Kidney (tissue), 13 donors: ENCODE measurements at regions not wholly inside any gene's neighbourhood (a gene's known extent, or its start where the extent isn't known, plus 50 kb on each side); places are given as distances from the start of the nearest gene placed in this dataset.

Experiments used
- DNase-seq, 5 donors: peaks; one replicate each; pipeline ENCODE4 v3.0.0-alpha.2; 2013 to 2020
- FAIRE-seq: peaks from 2 replicates; lab custom pipeline; 2012; peaks lifted over from hg19 to GRCh38; lab: Jason Lieb, UNC
- H3K27ac ChIP-seq, 2 donors: one replicate each; pipeline ENCODE4 v1.7.0; 2013; ENCODE audit warnings: low read depth in 2 of 2, low read length in 2 of 2, inconsistent platforms in 1 of 2
- H3K27me3 ChIP-seq: one replicate; pipeline ENCODE4 v1.7.1; 2013; ENCODE audit warnings: low read length, inconsistent platforms; ENCODE audit not compliant: control insufficient read depth, insufficient read depth
- H3K36me3 ChIP-seq, 3 donors: one replicate each; pipeline versions ENCODE4 v1.7.0 to v1.7.1; 2013; ENCODE audit warnings: low read length in 3 of 3, control low read depth in 1 of 3, inconsistent platforms in 1 of 3; ENCODE audit not compliant: insufficient read depth in 3 of 3, control insufficient read depth in 2 of 3
- H3K4me1 ChIP-seq, 3 donors: one replicate each; pipeline versions ENCODE4 v1.7.0 to v1.7.1; 2013; ENCODE audit warnings: low read length in 3 of 3, inconsistent platforms in 1 of 3, low read depth in 1 of 3; ENCODE audit not compliant: control insufficient read depth in 2 of 3, insufficient read depth in 2 of 3
- H3K4me3 ChIP-seq, 3 donors: one replicate each; pipeline versions ENCODE4 v1.7.0 to v1.8.1; 2013; ENCODE audit warnings: low read length in 3 of 3, control low read depth in 1 of 3, inconsistent platforms in 1 of 3
- H3K9ac ChIP-seq, 3 donors: one replicate each; pipeline versions ENCODE4 v1.7.0 to v1.7.1; 2013; ENCODE audit warnings: low read length in 3 of 3, control low read depth in 1 of 3, inconsistent platforms in 1 of 3
- H3K9me3 ChIP-seq, 3 donors: one replicate each; pipeline versions ENCODE4 v1.7.0 to v1.7.1; 2013; ENCODE audit warnings: low read length in 3 of 3, control low read depth in 1 of 3, inconsistent platforms in 1 of 3; ENCODE audit not compliant: control insufficient read depth in 2 of 3, insufficient read depth in 1 of 3
- CTCF ChIP-seq: IDR thresholded peaks from 3 replicates; pipeline ENCODE4 v1.5.1; 2012; ENCODE audit warnings: mild to moderate bottlenecking, moderate library complexity, borderline replicate concordance; ENCODE audit not compliant: insufficient read depth; ENCODE audit errors: extremely low read depth
- intact Hi-C: fragments of 100-400 bp; cut with DNase I; formaldehyde crosslinking; loops from one replicate; pipeline ENCODE4 v1.11.1; 2022
- donor health status: control.
- donor health status: control.
- donor health status: control.
- donor health status: control.
- donor health status: control.
- donor health status: DM: yes; HTN: yes; CAD: no.
- donor health status: Normal renal cell carcinoma (clear cell type).

- Histone ChIP-seq H3K27me3 (no peaks in the 10 kb centered on the region), H3K9me3 (no peaks in the 10 kb centered on the region), H3K4me3 (no peak overlapping the region), H3K9ac (no peak overlapping the region), H3K27ac (no peak overlapping the region), H3K36me3 (no peaks in the 10 kb centered on the region), H3K4me1 (peaks cover 2 to 20% (median 6%) of the 10 kb centered on the region in 3 donors)
- no peak for FAIRE-seq
- intact Hi-C loops = no loop called here
- no peak for TF ChIP-seq CTCF
- peak in 1 of 5 donors; percentile 36 for DNase-seq
Observed at GRCh38 chr21:28252928-28253327, 739.7 kb downstream of the LTN1 start.

- FAIRE-seq (no peak), DNase-seq (no peak)
- no peak overlapping the region for H3K4me3 ChIP-seq
- H3K27me3 ChIP-seq = no peaks in the 10 kb centered on the region
- no peak for TF ChIP-seq CTCF
- H3K9ac ChIP-seq = no peak overlapping the region
- no peaks in the 10 kb centered on the region for H3K9me3 ChIP-seq
- H3K36me3 ChIP-seq = no peaks in the 10 kb centered on the region
- intact Hi-C loops = no loop called here
- H3K27ac ChIP-seq = no peak overlapping the region
- H3K4me1 ChIP-seq = peaks cover 0 to 16% (median 0%) of the 10 kb centered on the region in 3 donors
Observed at GRCh38 chr21:28250946-28251345, 741.7 kb downstream of the LTN1 start.

GRCh38 chr21:28247454-28248020 is 745.1 kb downstream of the LTN1 start:
- Histone ChIP-seq H3K9me3 (no peaks in the 10 kb centered on the region), H3K9ac (no peak overlapping the region), H3K27ac (peak overlapping the region in 1 of 2 donors; percentile 73), H3K27me3 (no peaks in the 10 kb centered on the region), H3K4me1 (peaks cover 0 to 16% (median 0%) of the 10 kb centered on the region in 3 donors), H3K36me3 (no peaks in the 10 kb centered on the region), H3K4me3 (no peak overlapping the region)
- intact Hi-C loops = no loop called here
- no peak for TF ChIP-seq CTCF
- FAIRE-seq (peak; percentile 97), DNase-seq (peak in 2 of 5 donors; percentile 81 to 89)

GRCh38 chr21:28240586-28240985 is 752.1 kb downstream of the LTN1 start:
- H3K9me3 ChIP-seq = no peaks in the 10 kb centered on the region
- intact Hi-C loops = no loop called here
- no peak overlapping the region for H3K9ac ChIP-seq
- H3K27me3 ChIP-seq = no peaks in the 10 kb centered on the region
- no peak overlapping the region for H3K27ac ChIP-seq
- H3K4me1 ChIP-seq = peaks cover 0 to 2% (median 2%) of the 10 kb centered on the region in 3 donors
- FAIRE-seq (no peak), DNase-seq (no peak)
- H3K36me3 ChIP-seq = no peaks in the 10 kb centered on the region
- TF ChIP-seq CTCF = no peak
- H3K4me3 ChIP-seq = no peak overlapping the region
